Neural cell (in vitro differentiated cells): ENCODE measurements at regions not wholly inside any gene's neighbourhood (a gene's known extent, or its start where the extent isn't known, plus 50 kb on each side); places are given as distances from the start of the nearest gene placed in this dataset.

Source experiments
- CTCF ChIP-seq: fragments of 450-650 bp; IDR thresholded peaks from 2 replicates; pipeline ENCODE4 v1.5.1; 2014; ENCODE audit warnings: antibody characterized with exemption, mild to moderate bottlenecking, moderate library complexity; ENCODE audit not compliant: poor library complexity, severe bottlenecking
- EZH2 ChIP-seq: fragments of 200-600, 300-800 bp; shearing (Covaris generic), sonication (generic); IDR thresholded peaks from 2 replicates; pipeline ENCODE4 v1.6.1; 2014; ENCODE audit warnings: antibody characterized with exemption, low read length, borderline replicate concordance, mild to moderate bottlenecking; ENCODE audit not compliant: insufficient read depth, poor library complexity, severe bottlenecking
- MXI1 ChIP-seq: fragments of 450-650 bp; conservative IDR thresholded peaks from 2 replicates; pipeline ENCODE4 v1.6.1; 2014; ENCODE audit warnings: antibody characterized with exemption, mild to moderate bottlenecking; ENCODE audit not compliant: poor library complexity, severe bottlenecking
- POLR2AphosphoS5 ChIP-seq: IDR thresholded peaks from 2 replicates; pipeline ENCODE4 v1.6.1; 2012
- SMC3 ChIP-seq: fragments of 450-650 bp; conservative IDR thresholded peaks from 2 replicates; pipeline ENCODE4 v1.6.1; 2014; ENCODE audit warnings: antibody characterized with exemption, mild to moderate bottlenecking, moderate library complexity; ENCODE audit not compliant: poor library complexity
- TAF1 ChIP-seq: IDR thresholded peaks from 2 replicates; pipeline ENCODE4 v1.6.1; 2012; ENCODE audit warnings: low read depth
- TF ChIP-seq, protein P1 (sequence below): IDR thresholded peaks from 2 replicates; pipeline ENCODE4 v1.6.1; 2012; ENCODE audit warnings: borderline replicate concordance

GRCh38 chr13:76461484-76461883 lies 424.7 kb downstream of the KCTD12 start:
- TF ChIP-seq CTCF: no peak
- TF ChIP-seq EZH2: no peak
- TF ChIP-seq, protein P1, sequence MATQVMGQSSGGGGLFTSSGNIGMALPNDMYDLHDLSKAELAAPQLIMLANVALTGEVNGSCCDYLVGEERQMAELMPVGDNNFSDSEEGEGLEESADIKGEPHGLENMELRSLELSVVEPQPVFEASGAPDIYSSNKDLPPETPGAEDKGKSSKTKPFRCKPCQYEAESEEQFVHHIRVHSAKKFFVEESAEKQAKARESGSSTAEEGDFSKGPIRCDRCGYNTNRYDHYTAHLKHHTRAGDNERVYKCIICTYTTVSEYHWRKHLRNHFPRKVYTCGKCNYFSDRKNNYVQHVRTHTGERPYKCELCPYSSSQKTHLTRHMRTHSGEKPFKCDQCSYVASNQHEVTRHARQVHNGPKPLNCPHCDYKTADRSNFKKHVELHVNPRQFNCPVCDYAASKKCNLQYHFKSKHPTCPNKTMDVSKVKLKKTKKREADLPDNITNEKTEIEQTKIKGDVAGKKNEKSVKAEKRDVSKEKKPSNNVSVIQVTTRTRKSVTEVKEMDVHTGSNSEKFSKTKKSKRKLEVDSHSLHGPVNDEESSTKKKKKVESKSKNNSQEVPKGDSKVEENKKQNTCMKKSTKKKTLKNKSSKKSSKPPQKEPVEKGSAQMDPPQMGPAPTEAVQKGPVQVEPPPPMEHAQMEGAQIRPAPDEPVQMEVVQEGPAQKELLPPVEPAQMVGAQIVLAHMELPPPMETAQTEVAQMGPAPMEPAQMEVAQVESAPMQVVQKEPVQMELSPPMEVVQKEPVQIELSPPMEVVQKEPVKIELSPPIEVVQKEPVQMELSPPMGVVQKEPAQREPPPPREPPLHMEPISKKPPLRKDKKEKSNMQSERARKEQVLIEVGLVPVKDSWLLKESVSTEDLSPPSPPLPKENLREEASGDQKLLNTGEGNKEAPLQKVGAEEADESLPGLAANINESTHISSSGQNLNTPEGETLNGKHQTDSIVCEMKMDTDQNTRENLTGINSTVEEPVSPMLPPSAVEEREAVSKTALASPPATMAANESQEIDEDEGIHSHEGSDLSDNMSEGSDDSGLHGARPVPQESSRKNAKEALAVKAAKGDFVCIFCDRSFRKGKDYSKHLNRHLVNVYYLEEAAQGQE: no peak
- no peak for TF ChIP-seq SMC3
- TF ChIP-seq MXI1: no peak
- TF ChIP-seq POLR2AphosphoS5: no peak
- TF ChIP-seq TAF1: no peak
